ENCODE measurements at regions not wholly inside any gene's neighbourhood (a gene's known extent, or its start where the extent isn't known, plus 50 kb on each side); places are given as distances from the start of the nearest gene placed in this dataset.
"Not testable (repeated sequence)": the region's sequence is repeated elsewhere in the genome, so short reads cannot be mapped to it uniquely, and the experiment has no call there.

DNA sequence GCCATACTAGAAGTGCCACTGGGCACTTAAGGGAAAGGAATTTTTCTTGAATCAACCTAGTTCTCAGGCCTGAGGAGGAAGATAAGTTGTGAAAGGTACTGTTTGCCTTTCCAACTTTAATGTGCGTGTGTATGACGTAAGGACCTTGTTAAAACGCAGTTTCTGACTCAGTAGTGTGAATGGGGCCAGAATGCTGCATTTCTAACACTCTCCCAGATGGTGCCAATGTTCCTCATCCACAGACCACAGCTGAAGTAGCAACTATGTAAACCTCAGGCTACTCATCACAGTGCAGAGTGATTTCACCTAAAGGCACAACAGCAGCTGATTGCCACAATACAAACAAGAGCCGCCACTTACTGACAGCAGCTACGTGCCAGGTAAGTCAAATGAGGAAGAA lies 103.6 kb downstream of the OTOL1 start:
- DNase-seq (ENCODE audit: low spot score) = no peak

DNA sequence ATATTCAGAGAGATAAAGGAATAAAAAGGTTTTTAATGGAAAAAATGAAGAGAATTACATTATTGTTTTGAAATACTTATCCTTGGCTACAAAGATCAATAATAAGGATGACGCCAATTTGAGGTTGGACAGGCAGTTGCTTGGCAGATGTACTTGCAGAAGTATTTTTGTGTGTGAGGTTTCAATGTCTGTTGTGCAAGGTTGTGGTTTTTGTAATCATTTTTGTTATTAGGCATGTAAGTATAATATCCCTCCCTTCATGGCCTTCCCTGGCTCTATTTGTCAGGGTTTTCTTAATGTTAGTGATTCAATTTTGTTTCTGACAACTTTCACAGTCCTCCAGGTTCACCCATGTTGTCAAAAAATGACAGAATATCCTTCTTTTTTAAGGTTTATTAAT lies 105.9 kb downstream of the OTOL1 start:
- no peak for DNase-seq (ENCODE audit: low spot score)

DNA sequence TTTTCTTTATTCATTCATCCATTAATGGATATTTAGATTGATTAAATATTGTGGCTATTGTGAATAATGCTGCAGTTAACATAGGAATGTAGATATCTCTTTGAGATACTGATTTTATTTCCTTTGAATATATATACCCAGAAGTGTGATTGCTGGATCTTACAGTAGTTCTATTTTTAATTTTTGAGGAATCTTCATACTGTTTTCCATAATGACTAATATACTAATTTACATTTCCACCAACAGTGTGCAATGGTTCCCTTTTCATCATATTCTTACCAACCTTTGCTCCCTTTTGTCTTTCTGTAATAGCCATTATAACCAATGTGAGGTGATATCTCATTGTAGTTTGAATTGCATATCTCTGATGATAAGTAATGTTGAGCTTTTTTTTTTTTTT lies 106.3 kb downstream of the OTOL1 start:
- no peak for DNase-seq (ENCODE audit: low spot score)

DNA sequence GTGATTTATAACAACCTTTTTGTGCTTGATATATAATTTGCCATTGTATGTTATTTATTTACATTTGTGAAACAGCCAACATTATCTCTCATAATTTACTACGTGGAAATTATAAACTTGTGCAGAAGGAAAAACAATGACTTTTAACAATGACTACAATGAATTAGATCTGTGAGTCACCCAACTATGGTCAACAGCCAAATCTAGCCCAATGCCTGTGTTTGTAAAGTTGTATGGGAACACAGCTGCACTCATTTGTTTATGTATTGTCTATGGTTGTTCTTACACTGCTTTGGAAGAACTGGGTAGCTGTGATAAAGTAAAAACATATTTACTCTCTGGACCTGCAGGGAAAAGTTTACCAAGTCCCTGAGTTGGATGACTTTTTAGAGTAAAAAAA lies 110.4 kb downstream of the OTOL1 start:
- no peak for DNase-seq (ENCODE audit: low spot score)

DNA sequence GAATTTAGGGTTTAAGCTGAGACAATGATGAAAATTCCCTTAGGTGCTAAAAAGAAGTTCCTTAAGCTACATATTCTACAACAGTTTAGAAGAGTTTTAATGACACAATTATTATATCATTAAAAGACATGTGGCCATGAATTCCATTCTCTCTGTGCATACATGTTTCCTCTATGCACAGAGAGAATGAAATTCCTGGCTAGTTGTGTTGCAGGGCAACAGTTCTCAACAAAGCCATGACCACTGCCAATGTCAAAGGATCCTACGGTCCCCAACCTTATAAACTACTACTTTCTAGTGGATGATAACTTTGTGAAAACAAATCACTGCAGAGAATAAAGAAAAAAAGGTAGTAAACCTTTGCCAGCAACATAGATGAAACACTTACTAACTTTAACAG lies 122.7 kb downstream of the OTOL1 start:
- no peak for DNase-seq (ENCODE audit: low spot score)

DNA sequence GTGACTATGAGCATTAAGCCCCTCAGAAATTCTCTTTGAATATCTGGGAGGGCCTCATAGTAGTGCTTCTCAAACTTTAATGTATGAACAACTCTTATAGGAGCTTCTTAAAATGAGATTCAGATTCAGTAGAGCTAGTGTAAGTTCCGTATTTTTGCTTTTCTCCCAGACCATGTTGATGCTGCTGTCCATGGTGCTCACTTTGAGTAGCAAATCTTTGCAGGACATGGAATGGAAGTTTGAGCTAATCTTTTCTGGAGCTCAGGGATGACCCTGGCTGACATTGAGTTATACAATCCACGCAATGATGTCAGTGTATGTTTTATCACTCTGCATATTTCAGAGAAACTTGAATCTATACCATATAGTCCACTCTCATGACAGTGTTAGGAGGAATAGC lies 134.2 kb downstream of the OTOL1 start:
- DNase-seq (ENCODE audit: low spot score) = no peak

DNA sequence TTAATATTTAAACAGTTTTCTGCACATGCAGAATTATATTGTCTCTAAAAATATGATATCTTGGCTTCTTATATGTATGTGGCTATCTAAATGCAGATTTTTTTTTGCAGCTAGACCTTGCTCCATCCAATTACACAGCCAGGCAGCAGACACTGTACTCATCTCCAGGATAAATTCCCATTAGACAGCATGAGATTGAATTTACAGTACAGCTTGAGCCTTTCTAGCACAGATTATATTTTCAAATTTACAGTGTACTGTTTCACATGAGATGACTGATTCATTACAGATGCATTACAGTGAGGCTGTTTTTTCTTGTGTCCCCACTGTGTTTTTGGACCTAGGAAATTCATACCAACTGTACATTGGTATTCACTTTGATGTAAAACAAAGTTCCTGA lies 134.9 kb downstream of the OTOL1 start:
- DNase-seq (ENCODE audit: low spot score) = no peak

DNA sequence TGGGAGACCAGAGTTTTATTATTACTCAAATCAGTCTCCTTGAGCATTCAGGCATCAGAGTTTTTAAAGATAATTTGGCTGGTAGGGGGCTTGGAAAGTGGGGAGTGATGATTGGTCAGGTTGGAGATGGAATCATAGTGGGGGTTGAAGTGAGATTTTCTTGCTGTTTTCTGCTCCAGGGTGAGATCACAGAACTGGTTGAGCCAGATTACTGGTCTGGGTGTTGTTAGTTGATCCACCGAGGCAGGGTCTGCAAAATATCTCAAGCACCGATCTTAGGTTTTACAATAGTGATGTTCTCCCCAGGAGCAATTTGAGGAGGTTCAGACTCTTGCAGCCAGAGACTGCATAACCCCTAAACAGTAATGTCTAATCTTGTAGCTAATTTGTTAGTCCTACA lies 141.0 kb downstream of the OTOL1 start:
- no peak for DNase-seq (ENCODE audit: low spot score)

DNA sequence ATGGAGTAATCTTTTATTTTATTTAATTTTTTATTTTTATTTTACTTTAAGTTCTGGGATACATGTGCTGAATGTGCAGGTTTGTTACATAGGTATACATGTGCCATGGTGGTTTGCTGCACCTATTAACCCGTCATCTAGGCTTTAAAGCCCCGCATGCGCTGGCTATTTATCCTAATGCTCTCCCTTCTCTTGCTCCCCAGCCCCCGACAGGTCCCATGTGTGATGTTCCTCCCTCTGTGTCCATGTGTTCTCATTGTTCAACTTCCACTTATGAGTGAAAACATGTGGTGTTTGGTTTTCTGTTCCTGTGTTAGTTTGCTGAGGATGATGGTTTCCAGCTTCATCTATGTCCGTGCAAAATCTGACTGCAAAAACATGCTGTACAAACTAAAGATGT lies 142.5 kb downstream of the OTOL1 start:
- DNase-seq (ENCODE audit: low spot score) = not testable (repeated sequence)

DNA sequence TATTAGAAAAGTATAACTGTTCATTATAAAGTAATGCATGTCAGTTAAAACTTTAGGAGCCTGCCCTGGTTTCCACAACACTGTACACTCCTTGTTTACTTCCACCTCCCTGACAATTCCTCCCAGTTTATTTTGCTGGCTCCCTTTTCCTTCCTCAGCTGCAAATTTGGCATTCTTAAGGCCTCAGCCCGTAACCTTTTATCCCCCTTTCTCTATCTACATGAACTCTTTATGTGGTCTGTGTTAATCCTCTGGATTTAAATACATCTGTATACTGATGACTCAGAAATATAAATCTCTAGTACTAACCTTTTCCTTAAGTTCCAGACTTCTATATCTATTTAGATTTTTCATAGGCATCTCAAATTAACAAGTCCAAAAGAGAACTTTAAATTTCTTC lies 143.6 kb downstream of the OTOL1 start:
- DNase-seq (ENCODE audit: low spot score) = no peak

DNA sequence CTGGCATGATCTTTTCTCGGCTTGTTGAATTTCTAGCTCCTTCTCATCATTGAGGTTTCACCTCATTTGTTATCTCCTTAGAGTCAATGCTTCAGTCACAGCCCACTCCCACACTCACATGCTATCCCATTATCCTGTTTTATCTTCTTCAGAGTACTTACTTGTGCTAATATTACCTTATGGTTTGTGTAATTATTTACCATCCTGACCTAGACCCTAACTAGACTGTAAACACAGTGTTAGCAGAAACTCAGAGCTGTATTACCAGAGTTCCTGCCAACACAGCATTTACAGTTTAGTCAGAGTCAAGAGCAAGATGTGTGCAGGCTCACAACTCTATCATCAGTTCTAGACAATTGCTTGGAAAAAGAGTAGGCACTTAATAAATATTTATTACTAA lies 144.7 kb downstream of the OTOL1 start:
- DNase-seq (ENCODE audit: low spot score) = no peak

DNA sequence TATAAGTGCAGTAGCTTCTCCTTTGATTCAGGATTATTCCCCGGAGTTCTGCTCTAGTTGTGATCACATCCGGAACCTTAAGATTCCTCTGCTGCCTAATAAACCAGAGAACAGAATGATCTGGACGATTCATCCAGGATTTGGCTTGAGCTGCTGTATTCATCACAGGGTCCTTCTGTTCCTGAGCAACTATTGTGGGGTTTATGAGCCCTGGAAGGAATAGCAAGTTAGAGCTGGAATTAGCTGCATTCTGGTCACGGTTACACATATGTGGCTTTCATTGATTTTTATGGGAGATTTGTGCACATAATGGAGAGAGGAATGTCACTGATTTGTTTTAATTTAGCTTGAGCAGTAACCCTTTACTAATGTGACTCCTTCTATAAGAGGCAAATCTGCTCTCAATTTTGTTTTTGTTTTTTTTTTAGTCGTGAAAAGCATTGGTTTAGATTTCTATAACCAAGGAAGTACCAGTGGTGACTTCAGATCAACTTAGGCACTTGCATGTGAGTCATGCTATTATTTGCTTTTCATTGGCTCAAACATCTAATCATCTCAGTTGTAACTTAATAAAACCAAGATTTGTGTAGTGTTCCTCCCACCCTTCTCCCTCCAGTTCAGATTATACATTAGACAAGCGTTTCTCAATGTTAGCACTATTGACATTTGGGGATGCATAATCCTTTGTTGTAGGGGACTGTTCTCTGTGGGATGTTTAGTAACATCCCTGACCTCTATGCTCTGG lies 148.5 kb downstream of the OTOL1 start:
- DNase-seq (ENCODE audit: low spot score) = no peak

DNA sequence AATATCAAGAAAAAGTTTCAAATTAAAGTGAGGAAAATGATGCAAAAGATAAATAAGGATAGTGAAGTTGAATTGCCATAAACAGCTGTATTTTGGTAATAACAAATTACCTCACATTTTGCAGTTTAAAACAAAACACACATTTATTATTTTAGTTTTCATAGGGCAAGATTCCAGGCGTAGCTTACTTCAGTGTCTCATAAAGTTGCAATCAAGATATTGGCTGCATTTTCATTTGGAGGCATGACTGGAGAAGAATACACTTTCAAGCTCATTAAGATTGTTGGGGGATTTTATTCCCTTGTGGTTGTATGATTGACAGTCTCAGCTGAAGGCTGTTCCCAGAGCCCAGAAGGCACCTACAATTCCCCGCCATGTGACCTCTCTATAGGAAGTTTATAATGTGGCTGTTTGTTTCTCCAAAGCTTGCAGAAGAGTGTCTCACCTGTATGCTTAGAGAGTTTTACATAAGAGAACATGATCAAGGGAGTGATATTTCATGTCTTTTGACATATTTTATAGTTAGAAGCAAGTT lies 151.4 kb downstream of the OTOL1 start:
- DNase-seq (ENCODE audit: low spot score) = no peak

DNA sequence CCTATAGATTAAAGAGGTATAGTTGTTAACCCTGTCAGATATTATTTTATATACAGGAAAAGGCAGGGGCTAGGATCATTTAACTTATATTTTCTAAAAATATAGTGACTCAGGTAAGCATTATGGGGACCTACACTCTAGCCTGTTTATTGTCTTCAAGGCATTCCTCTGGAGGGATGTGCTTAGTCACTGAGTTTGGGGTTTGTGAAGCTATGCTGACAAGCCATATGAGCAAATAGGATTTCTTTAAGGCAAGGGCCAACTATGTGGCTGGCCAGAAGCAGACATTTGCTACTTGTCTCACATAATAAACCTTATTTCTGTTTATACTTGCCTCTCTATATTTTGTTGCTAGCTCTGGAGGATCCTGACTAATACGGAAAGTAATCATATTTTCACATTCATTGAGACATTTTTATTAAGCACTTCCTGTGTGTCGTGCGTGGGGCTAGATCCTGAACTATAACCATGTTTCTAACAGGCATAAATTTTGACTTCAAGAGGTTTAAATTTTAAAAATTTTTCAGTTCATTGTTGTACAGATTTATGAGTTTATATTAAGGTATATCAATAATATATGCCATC lies 153.4 kb downstream of the OTOL1 start:
- no peak for DNase-seq (ENCODE audit: low spot score)

DNA sequence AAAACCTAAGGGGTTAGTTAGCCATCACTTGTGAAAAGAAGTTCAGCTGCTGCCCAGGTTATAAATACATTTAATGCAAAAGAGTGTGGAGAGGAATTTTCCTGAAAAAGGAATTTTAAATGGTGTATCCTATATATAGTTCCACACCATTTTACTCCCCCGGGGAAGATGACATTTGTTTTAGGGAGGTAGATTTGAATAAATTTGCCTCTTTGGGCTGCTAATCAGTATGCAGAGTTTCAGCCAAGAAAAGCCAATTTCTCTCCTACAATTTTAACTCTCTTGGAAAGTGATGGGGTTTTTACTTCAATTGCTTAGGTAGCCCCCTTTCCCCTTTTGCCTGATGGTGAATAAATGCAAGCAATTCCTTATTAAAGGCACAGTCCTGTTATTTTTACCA lies 161.2 kb downstream of the OTOL1 start:
- DNase-seq (ENCODE audit: low spot score) = no peak

DNA sequence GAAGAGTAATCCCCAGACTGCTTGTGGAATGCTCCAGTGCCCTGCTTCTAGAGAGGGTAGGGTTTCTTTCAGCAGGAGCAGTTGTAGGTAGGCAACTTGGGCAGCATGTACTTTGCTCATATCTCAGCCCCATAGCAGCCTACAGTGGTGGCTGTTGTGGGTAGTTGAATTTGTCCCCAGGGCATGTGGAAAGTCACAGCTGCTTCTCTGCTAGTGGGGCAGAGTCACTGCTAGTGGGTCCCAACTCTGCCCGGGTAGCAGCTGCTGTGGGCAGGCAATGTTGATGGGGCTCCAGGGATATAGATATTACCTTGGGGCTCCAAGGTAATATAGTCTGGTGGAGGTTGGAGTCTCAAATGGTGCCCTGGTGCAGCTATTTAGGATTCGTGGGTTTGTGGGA lies 174.5 kb downstream of the OTOL1 start:
- no peak for DNase-seq (ENCODE audit: low spot score)

DNA sequence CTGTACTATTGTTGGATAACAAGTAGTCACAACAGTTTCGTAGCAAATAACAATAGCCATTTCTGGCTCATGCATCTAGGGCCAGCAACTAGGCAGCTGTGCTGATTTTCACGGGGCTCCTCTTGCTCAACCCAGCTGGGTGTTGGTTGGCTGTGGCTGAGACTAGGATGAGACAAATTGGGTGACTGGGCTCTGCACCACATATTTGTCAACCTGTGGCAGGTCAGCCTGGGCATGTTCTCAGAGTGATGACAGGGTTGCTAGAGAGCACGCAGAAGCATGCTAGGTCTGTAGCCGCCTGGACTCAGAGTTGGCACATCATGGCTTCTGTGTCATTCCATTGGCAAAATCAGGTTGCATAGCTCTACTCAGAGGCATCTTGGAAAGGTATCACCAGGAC lies 175.9 kb downstream of the OTOL1 start:
- DNase-seq (ENCODE audit: low spot score) = no peak

DNA sequence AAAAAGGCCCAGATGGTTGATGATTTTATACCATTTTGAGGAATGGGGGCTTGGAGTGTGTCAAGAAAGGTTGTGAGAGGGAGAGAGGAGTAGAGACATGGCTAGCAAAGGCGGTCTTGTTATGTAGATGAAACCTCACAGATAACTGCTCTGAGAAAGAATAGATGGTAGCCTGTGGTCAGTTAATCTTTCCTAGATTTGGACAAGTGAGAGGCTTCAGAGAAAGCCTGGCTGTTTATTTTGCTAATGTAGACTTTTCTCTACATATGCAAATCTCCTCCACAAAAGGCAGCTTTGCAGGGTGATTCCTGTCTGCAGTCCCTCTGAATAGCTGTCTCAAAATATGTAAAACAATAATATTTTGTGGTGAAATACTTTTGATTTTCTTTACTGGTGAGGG lies 177.3 kb downstream of the OTOL1 start:
- no peak for DNase-seq (ENCODE audit: low spot score)

DNA sequence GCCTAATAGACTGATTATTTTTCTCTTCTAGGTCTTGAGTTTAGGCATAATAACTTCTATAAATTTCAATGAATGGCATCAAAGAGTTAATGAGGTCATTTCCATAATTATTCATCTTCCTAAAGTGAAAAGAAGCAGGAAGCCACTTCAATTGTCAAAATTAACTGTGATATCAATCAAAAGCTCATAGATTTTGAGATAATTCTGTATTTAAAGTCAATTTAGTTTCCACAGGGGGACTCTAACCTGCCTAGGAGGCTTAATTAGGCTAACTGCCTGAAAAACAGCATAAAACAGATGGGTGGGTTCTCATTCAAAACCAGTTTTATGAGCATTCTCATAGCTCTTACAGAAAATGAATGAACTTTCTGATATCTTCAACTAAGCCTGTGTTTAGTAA lies 177.8 kb downstream of the OTOL1 start:
- no peak for DNase-seq (ENCODE audit: low spot score)

DNA sequence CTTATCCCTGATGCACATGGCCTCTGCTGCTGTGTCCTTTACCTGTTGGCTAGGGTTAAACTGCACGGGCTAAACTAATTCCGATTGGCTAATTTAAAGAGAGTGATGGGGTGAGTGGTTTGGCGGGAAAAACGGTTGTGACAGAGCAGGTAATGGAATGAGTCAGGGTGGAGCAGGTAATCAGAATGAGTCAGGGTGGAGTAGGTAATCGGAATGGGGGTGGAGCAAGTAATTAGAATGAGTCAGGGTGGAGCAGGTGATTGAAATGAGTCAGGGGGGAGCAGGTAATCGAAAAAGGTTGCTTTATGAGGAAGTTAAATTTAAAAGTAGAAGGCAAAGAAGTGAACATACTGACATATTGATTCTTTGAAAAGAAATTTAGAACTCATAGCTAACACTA lies 185.2 kb downstream of the OTOL1 start:
- DNase-seq (ENCODE audit: low spot score) = not testable (repeated sequence)

DNA sequence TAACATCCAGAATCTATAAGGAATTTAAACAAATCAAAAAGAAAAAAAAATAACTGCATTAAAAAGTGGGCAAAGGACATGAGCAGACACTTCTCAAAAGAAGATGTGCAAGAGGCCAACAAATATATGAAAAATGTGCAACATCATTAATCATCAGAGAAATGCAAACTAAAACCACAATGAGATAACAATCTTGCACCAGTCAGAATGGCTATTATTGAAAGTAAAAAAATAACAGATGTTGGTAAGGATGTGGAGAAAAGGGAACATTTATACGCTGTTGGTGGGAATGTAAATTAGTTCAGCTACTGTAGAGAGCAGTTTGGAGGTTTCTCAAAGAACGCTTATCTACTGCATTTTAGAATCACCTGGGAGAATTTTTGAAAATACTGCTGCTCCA lies 186.1 kb downstream of the OTOL1 start:
- no peak for DNase-seq (ENCODE audit: low spot score)

DNA sequence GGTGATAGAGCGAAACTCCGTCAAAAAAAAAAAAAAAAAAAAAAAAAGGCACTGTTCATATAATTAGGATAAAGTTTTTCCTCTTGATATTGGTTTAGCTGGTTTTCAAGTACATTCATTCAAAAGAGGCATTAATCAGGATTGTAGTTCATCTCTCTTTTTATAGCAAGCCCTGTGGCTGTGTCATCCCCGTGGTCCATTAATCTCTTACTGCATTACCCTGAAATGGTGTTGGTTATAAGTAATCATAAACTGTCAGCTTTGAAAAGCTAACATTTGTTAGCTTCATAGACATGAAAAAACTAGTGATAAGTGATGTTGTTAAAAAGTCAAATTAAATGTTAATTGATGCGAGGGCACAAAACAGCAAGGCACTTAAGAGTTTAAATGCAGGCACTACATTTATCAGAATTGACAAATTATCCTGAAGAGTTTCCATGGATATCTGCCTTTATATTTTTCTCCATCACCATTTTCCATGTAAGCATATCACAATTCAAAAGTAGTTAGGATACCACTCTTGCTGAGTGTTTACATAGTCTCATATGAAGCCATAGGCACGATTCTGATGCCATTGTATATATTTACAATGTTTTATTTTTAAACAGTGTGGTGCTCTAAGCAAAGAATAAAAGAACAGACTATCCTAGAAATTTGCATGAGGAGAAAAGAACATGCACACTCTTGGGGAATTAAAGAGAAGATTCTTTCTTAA lies 193.1 kb downstream of the OTOL1 start:
- no peak for DNase-seq (ENCODE audit: low spot score)

DNA sequence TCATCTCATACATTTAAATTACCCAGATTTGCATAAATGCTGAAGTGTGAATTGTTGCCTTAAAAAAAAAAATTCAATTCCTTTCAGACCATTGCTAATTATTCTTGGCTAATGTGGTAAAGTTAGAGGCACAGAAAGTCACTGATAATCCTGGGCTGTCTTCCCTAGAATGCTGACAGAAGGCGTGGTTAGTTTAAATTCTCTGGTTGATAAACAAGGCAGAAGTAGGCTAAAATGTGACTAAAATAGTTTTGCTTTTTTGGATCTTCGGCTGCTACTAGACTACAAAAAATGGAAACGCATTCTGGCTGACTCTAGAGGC lies 193.7 kb downstream of the OTOL1 start:
- no peak for DNase-seq (ENCODE audit: low spot score)
